Neural cell (in vitro differentiated cells): ENCODE measurements at regions not wholly inside any gene's neighbourhood (a gene's known extent, or its start where the extent isn't known, plus 50 kb on each side); places are given as distances from the start of the nearest gene placed in this dataset.

Source experiments
- EP300 ChIP-seq: fragments of 450-650 bp; conservative IDR thresholded peaks from 2 replicates; pipeline ENCODE4 v1.6.1; 2014; ENCODE audit warnings: antibody characterized with exemption, mild to moderate bottlenecking, moderate library complexity; ENCODE audit not compliant: poor library complexity, severe bottlenecking
- EZH2 ChIP-seq: fragments of 200-600, 300-800 bp; shearing (Covaris generic), sonication (generic); IDR thresholded peaks from 2 replicates; pipeline ENCODE4 v1.6.1; 2014; ENCODE audit warnings: antibody characterized with exemption, low read length, borderline replicate concordance, mild to moderate bottlenecking; ENCODE audit not compliant: insufficient read depth, poor library complexity, severe bottlenecking
- MXI1 ChIP-seq: fragments of 450-650 bp; conservative IDR thresholded peaks from 2 replicates; pipeline ENCODE4 v1.6.1; 2014; ENCODE audit warnings: antibody characterized with exemption, mild to moderate bottlenecking; ENCODE audit not compliant: poor library complexity, severe bottlenecking
- POLR2AphosphoS5 ChIP-seq: IDR thresholded peaks from 2 replicates; pipeline ENCODE4 v1.6.1; 2012
- RAD21 ChIP-seq: fragments of 450-650 bp; conservative IDR thresholded peaks from 2 replicates; pipeline ENCODE4 v1.6.1; 2014; ENCODE audit warnings: antibody characterized with exemption, mild to moderate bottlenecking, moderate library complexity
- SMC3 ChIP-seq: fragments of 450-650 bp; conservative IDR thresholded peaks from 2 replicates; pipeline ENCODE4 v1.6.1; 2014; ENCODE audit warnings: antibody characterized with exemption, mild to moderate bottlenecking, moderate library complexity; ENCODE audit not compliant: poor library complexity
- TAF1 ChIP-seq: IDR thresholded peaks from 2 replicates; pipeline ENCODE4 v1.6.1; 2012; ENCODE audit warnings: low read depth
- TF ChIP-seq, protein P1 (sequence below): fragments of 450-650 bp; IDR thresholded peaks from 2 replicates; pipeline ENCODE4 v1.5.1; 2014; ENCODE audit warnings: antibody characterized with exemption, mild to moderate bottlenecking, moderate library complexity; ENCODE audit not compliant: poor library complexity, severe bottlenecking
- TF ChIP-seq, protein P2 (sequence below): IDR thresholded peaks from 2 replicates; pipeline ENCODE4 v1.6.1; 2012; ENCODE audit warnings: borderline replicate concordance

DNA sequence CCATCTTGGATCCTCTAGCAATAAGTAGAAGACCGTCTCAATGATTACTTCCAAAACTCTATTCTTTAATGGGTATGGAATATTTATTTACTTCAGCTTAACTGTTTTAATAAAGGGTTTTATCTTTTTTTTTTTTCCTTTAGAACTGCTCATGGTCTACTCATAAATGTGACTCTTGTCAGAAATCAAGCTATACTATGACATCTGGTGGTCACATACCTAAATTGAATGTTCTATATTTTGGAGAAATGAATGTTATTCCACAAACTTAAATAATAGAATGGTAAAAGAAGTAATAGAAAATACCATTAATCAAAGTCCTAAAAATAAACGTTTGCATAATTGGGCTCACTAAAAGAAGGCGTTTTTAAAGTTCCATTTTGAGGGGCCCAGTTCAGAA, 131.2 kb upstream of the PLCXD3 start:
- TF ChIP-seq, protein P1, sequence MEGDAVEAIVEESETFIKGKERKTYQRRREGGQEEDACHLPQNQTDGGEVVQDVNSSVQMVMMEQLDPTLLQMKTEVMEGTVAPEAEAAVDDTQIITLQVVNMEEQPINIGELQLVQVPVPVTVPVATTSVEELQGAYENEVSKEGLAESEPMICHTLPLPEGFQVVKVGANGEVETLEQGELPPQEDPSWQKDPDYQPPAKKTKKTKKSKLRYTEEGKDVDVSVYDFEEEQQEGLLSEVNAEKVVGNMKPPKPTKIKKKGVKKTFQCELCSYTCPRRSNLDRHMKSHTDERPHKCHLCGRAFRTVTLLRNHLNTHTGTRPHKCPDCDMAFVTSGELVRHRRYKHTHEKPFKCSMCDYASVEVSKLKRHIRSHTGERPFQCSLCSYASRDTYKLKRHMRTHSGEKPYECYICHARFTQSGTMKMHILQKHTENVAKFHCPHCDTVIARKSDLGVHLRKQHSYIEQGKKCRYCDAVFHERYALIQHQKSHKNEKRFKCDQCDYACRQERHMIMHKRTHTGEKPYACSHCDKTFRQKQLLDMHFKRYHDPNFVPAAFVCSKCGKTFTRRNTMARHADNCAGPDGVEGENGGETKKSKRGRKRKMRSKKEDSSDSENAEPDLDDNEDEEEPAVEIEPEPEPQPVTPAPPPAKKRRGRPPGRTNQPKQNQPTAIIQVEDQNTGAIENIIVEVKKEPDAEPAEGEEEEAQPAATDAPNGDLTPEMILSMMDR: peak; percentile 62
- peak; percentile 76 for TF ChIP-seq SMC3
- no peak for TF ChIP-seq EP300
- TF ChIP-seq EZH2: no peak
- no peak for TF ChIP-seq POLR2AphosphoS5
- peak; percentile 72 for TF ChIP-seq RAD21
- no peak for TF ChIP-seq TAF1
- TF ChIP-seq, protein P2, sequence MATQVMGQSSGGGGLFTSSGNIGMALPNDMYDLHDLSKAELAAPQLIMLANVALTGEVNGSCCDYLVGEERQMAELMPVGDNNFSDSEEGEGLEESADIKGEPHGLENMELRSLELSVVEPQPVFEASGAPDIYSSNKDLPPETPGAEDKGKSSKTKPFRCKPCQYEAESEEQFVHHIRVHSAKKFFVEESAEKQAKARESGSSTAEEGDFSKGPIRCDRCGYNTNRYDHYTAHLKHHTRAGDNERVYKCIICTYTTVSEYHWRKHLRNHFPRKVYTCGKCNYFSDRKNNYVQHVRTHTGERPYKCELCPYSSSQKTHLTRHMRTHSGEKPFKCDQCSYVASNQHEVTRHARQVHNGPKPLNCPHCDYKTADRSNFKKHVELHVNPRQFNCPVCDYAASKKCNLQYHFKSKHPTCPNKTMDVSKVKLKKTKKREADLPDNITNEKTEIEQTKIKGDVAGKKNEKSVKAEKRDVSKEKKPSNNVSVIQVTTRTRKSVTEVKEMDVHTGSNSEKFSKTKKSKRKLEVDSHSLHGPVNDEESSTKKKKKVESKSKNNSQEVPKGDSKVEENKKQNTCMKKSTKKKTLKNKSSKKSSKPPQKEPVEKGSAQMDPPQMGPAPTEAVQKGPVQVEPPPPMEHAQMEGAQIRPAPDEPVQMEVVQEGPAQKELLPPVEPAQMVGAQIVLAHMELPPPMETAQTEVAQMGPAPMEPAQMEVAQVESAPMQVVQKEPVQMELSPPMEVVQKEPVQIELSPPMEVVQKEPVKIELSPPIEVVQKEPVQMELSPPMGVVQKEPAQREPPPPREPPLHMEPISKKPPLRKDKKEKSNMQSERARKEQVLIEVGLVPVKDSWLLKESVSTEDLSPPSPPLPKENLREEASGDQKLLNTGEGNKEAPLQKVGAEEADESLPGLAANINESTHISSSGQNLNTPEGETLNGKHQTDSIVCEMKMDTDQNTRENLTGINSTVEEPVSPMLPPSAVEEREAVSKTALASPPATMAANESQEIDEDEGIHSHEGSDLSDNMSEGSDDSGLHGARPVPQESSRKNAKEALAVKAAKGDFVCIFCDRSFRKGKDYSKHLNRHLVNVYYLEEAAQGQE: no peak
- no peak for TF ChIP-seq MXI1
